Neural cell (in vitro differentiated cells): ENCODE measurements at regions not wholly inside any gene's neighbourhood (a gene's known extent, or its start where the extent isn't known, plus 50 kb on each side); places are given as distances from the start of the nearest gene placed in this dataset.

Experiments
- H2AFZ ChIP-seq: fragments of 200-600, 300-800 bp; sonication (generic), shearing (Covaris generic); 2 replicates; pipeline ENCODE4 v1.6.0; 2014; ENCODE audit warnings: low read depth, mild to moderate bottlenecking, antibody characterized with exemption, low read length, moderate library complexity
- H3F3A ChIP-seq: fragments of 200-600 bp; shearing (Covaris generic); 2 replicates; pipeline ENCODE4 v1.6.1; 2016; ENCODE audit warnings: mild to moderate bottlenecking, moderate library complexity, mixed read lengths, antibody characterized with exemption, low read length; ENCODE audit not compliant: insufficient read depth, poor library complexity, severe bottlenecking
- H3K27ac ChIP-seq: fragments of 200-600, 300-800 bp; sonication (generic), shearing (Covaris generic); 2 replicates; pipeline ENCODE4 v1.5.1; 2014; ENCODE audit warnings: mild to moderate bottlenecking, low read length, moderate library complexity
- H3K27me3 ChIP-seq: fragments of 300-800, 200-600 bp; sonication (generic), shearing (Covaris generic); 2 replicates; pipeline ENCODE4 v1.6.0; 2014; ENCODE audit warnings: mild to moderate bottlenecking, low read depth, low read length, moderate library complexity; ENCODE audit not compliant: insufficient read depth
- H3K36me3 ChIP-seq: fragments of 300-800, 200-600 bp; sonication (generic), shearing (Covaris generic); 2 replicates; pipeline ENCODE4 v1.5.1; 2014; ENCODE audit warnings: mild to moderate bottlenecking, antibody characterized with exemption, low read length, moderate library complexity; ENCODE audit not compliant: insufficient read depth
- H3K4me2 ChIP-seq: fragments of 300-800, 200-600 bp; sonication (generic), shearing (Covaris generic); 2 replicates; pipeline ENCODE4 v1.6.0; 2014; ENCODE audit warnings: mild to moderate bottlenecking, low read length
- H3K4me3 ChIP-seq: fragments of 300-800, 200-600 bp; sonication (generic), shearing (Covaris generic); 2 replicates; pipeline ENCODE4 v1.5.1; 2014; ENCODE audit warnings: mild to moderate bottlenecking, low read length, moderate library complexity
- H3K79me2 ChIP-seq: fragments of 200-600 bp; shearing (Covaris generic); replicated peaks from 2 replicates; pipeline ENCODE4 v1.6.0; 2014; ENCODE audit warnings: mild to moderate bottlenecking, low read length, moderate library complexity; ENCODE audit not compliant: insufficient read depth
- H3K9ac ChIP-seq: fragments of 300-800, 200-600 bp; sonication (generic), shearing (Covaris generic); 2 replicates; pipeline ENCODE4 v1.6.1; 2016; ENCODE audit warnings: mild to moderate bottlenecking, low read length, mixed read lengths
- H3K9me2 ChIP-seq: fragments of 200-600 bp; shearing (Covaris generic); 2 replicates; pipeline ENCODE4 v1.6.1; 2016; ENCODE audit warnings: mild to moderate bottlenecking, low read length, mixed read lengths; ENCODE audit not compliant: insufficient read depth
- H3K9me3 ChIP-seq: fragments of 200-600, 300-800 bp; sonication (generic), shearing (Covaris generic); 2 replicates; pipeline ENCODE4 v1.6.1; 2016; ENCODE audit warnings: mild to moderate bottlenecking, mixed run types, low read length, moderate library complexity, mixed read lengths
- H4K20me1 ChIP-seq: fragments of 200-600 bp; shearing (Covaris generic); 2 replicates; pipeline ENCODE4 v1.6.1; 2016; ENCODE audit warnings: mild to moderate bottlenecking, mixed run types; ENCODE audit not compliant: insufficient read depth
- CTCF ChIP-seq: fragments of 450-650 bp; IDR thresholded peaks from 2 replicates; pipeline ENCODE4 v1.5.1; 2014; ENCODE audit warnings: antibody characterized with exemption, mild to moderate bottlenecking, moderate library complexity; ENCODE audit not compliant: poor library complexity, severe bottlenecking
- EP300 ChIP-seq: fragments of 450-650 bp; conservative IDR thresholded peaks from 2 replicates; pipeline ENCODE4 v1.6.1; 2014; ENCODE audit warnings: antibody characterized with exemption, mild to moderate bottlenecking, moderate library complexity; ENCODE audit not compliant: poor library complexity, severe bottlenecking
- EZH2 ChIP-seq: fragments of 200-600, 300-800 bp; shearing (Covaris generic), sonication (generic); IDR thresholded peaks from 2 replicates; pipeline ENCODE4 v1.6.1; 2014; ENCODE audit warnings: antibody characterized with exemption, low read length, borderline replicate concordance, mild to moderate bottlenecking; ENCODE audit not compliant: insufficient read depth, poor library complexity, severe bottlenecking
- MXI1 ChIP-seq: fragments of 450-650 bp; conservative IDR thresholded peaks from 2 replicates; pipeline ENCODE4 v1.6.1; 2014; ENCODE audit warnings: antibody characterized with exemption, mild to moderate bottlenecking; ENCODE audit not compliant: poor library complexity, severe bottlenecking
- POLR2AphosphoS5 ChIP-seq: IDR thresholded peaks from 2 replicates; pipeline ENCODE4 v1.6.1; 2012
- RAD21 ChIP-seq: fragments of 450-650 bp; conservative IDR thresholded peaks from 2 replicates; pipeline ENCODE4 v1.6.1; 2014; ENCODE audit warnings: antibody characterized with exemption, mild to moderate bottlenecking, moderate library complexity
- SMC3 ChIP-seq: fragments of 450-650 bp; conservative IDR thresholded peaks from 2 replicates; pipeline ENCODE4 v1.6.1; 2014; ENCODE audit warnings: antibody characterized with exemption, mild to moderate bottlenecking, moderate library complexity; ENCODE audit not compliant: poor library complexity
- TAF1 ChIP-seq: IDR thresholded peaks from 2 replicates; pipeline ENCODE4 v1.6.1; 2012; ENCODE audit warnings: low read depth
- TF ChIP-seq, protein P1 (sequence below): IDR thresholded peaks from 2 replicates; pipeline ENCODE4 v1.6.1; 2012; ENCODE audit warnings: borderline replicate concordance

- no peaks in the 10 kb centered on the region for H3K36me3 ChIP-seq
- H3K9ac ChIP-seq = no peak overlapping the region
- H3K4me3 ChIP-seq = no peak overlapping the region
- H4K20me1 ChIP-seq = no peaks in the 10 kb centered on the region
- no peaks in the 10 kb centered on the region for H3K79me2 ChIP-seq
- no peaks in the 10 kb centered on the region for H3K27me3 ChIP-seq
- H2AFZ ChIP-seq = no peak overlapping the region
- H3K4me2 ChIP-seq = no peak overlapping the region
- H3K27ac ChIP-seq = no peak overlapping the region
- TF ChIP-seq RAD21 = no peak
- TF ChIP-seq TAF1 = no peak
- TF ChIP-seq EP300 = no peak
- TF ChIP-seq, protein P1, sequence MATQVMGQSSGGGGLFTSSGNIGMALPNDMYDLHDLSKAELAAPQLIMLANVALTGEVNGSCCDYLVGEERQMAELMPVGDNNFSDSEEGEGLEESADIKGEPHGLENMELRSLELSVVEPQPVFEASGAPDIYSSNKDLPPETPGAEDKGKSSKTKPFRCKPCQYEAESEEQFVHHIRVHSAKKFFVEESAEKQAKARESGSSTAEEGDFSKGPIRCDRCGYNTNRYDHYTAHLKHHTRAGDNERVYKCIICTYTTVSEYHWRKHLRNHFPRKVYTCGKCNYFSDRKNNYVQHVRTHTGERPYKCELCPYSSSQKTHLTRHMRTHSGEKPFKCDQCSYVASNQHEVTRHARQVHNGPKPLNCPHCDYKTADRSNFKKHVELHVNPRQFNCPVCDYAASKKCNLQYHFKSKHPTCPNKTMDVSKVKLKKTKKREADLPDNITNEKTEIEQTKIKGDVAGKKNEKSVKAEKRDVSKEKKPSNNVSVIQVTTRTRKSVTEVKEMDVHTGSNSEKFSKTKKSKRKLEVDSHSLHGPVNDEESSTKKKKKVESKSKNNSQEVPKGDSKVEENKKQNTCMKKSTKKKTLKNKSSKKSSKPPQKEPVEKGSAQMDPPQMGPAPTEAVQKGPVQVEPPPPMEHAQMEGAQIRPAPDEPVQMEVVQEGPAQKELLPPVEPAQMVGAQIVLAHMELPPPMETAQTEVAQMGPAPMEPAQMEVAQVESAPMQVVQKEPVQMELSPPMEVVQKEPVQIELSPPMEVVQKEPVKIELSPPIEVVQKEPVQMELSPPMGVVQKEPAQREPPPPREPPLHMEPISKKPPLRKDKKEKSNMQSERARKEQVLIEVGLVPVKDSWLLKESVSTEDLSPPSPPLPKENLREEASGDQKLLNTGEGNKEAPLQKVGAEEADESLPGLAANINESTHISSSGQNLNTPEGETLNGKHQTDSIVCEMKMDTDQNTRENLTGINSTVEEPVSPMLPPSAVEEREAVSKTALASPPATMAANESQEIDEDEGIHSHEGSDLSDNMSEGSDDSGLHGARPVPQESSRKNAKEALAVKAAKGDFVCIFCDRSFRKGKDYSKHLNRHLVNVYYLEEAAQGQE = no peak
- TF ChIP-seq MXI1 = no peak
- no peak for TF ChIP-seq SMC3
- TF ChIP-seq POLR2AphosphoS5 = no peak
- TF ChIP-seq EZH2 = no peak
- no peak for TF ChIP-seq CTCF
- no peaks in the 10 kb centered on the region for H3K9me2 ChIP-seq
- no peaks in the 10 kb centered on the region for H3K9me3 ChIP-seq
- H3F3A ChIP-seq = no peaks in the 10 kb centered on the region
Measured at GRCh38 chr22:49483946-49484345, 343.7 kb downstream of the BRD1 start.

DNA sequence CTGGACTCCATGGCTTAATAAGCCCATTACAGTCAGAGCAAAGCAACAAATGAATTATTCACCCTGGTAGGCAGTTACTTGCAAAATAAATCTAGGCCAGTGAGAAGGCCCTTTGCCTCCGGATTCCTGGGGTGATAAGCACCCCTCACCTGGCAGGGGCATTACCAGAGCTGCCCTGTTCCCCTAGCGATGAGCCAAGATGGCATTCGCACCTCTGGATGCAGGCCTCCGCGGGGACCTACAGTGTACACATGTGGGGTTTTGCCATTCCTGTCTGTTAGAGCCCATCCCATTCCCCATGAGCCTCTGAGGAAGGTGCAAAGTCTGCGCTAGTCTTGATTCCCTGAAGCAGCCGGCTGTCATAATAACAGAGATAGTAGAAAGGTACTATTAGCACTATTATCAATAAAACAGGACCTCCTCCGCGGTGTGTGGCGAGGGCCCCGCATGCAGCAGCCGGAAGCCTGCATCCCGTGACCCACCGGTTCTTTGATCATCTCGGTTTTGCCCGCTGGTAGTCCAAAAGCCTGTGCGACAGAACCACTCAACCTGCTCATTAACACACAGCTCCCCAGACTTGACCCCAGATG is 344.3 kb downstream of the BRD1 start:
- TF ChIP-seq EP300 (no peak), MXI1 (no peak), RAD21 (no peak), TAF1 (no peak), SMC3 (no peak), POLR2AphosphoS5 (no peak), CTCF (no peak), EZH2 (no peak)
- TF ChIP-seq, protein P1 = no peak
- H3K36me3 ChIP-seq = no peaks in the 10 kb centered on the region
- H3K4me3 ChIP-seq = no peak overlapping the region

More for the DNA sequence above, 344.3 kb downstream of the BRD1 start:
- H3F3A ChIP-seq = no peaks in the 10 kb centered on the region
- H2AFZ ChIP-seq = no peak overlapping the region
- no peaks in the 10 kb centered on the region for H3K27me3 ChIP-seq
- no peak overlapping the region for H3K9ac ChIP-seq
- H3K4me2 ChIP-seq = no peak overlapping the region
- no peak overlapping the region for H3K27ac ChIP-seq
- no peaks in the 10 kb centered on the region for H3K79me2 ChIP-seq
- H3K9me3 ChIP-seq = no peaks in the 10 kb centered on the region
- no peaks in the 10 kb centered on the region for H3K9me2 ChIP-seq
- H4K20me1 ChIP-seq = no peaks in the 10 kb centered on the region
